ENCODE measurements at regions not wholly inside any gene's neighbourhood (a gene's known extent, or its start where the extent isn't known, plus 50 kb on each side); places are given as distances from the start of the nearest gene placed in this dataset.

GRCh38 chr14:76947078-76947837, 81.2 kb downstream of the IRF2BPL start (continued):
- TF ChIP-seq ZNF687 (IDR thresholded peaks at IDR 0.05) (peak; percentile 98), ZNF207 (IDR thresholded peaks at IDR 0.05; ENCODE audit: borderline replicate concordance) (peak; percentile 87; the same call in 1 of the 2 replicates), FOXK2 (IDR thresholded peaks at IDR 0.05) (no peak), SMARCA5 (IDR thresholded peaks at IDR 0.05) (peak; percentile 33), KAT2A (conservative IDR thresholded peaks at IDR 0.05; ENCODE audit: control insufficient read depth, low read depth, low read length) (no peak), BACH1 (IDR thresholded peaks at IDR 0.05; ENCODE audit: borderline replicate concordance) (peak; percentile 64; the same call in 1 of the 2 replicates), USF2 (IDR thresholded peaks at IDR 0.05; ENCODE audit: borderline replicate concordance, low read depth, low read length) (no peak), HSF1 (IDR thresholded peaks at IDR 0.05; ENCODE audit: low read depth, low read length) (peak; percentile 25; the same call in 1 of the 2 replicates), RAD21 (IDR thresholded peaks at IDR 0.05; ENCODE audit: insufficient read depth, low read depth, low read length) (peak; percentile 72), YY1 (IDR thresholded peaks at IDR 0.05; ENCODE audit: low read depth, low read length) (peak; percentile 63), BRCA1 (IDR thresholded peaks at IDR 0.05; ENCODE audit: low read depth, low read length) (no peak), JUNB (IDR thresholded peaks at IDR 0.05) (no peak), RAD51 (IDR thresholded peaks at IDR 0.05) (no peak), SMC3 (IDR thresholded peaks at IDR 0.05; ENCODE audit: borderline replicate concordance, low read length) (peak; percentile 63), EGR1 (IDR thresholded peaks at IDR 0.05; ENCODE audit: borderline replicate concordance in 1 of 2, low read depth in 2 of 2, low read length in 2 of 2) (no peak)
- TF ChIP-seq, protein P1, sequence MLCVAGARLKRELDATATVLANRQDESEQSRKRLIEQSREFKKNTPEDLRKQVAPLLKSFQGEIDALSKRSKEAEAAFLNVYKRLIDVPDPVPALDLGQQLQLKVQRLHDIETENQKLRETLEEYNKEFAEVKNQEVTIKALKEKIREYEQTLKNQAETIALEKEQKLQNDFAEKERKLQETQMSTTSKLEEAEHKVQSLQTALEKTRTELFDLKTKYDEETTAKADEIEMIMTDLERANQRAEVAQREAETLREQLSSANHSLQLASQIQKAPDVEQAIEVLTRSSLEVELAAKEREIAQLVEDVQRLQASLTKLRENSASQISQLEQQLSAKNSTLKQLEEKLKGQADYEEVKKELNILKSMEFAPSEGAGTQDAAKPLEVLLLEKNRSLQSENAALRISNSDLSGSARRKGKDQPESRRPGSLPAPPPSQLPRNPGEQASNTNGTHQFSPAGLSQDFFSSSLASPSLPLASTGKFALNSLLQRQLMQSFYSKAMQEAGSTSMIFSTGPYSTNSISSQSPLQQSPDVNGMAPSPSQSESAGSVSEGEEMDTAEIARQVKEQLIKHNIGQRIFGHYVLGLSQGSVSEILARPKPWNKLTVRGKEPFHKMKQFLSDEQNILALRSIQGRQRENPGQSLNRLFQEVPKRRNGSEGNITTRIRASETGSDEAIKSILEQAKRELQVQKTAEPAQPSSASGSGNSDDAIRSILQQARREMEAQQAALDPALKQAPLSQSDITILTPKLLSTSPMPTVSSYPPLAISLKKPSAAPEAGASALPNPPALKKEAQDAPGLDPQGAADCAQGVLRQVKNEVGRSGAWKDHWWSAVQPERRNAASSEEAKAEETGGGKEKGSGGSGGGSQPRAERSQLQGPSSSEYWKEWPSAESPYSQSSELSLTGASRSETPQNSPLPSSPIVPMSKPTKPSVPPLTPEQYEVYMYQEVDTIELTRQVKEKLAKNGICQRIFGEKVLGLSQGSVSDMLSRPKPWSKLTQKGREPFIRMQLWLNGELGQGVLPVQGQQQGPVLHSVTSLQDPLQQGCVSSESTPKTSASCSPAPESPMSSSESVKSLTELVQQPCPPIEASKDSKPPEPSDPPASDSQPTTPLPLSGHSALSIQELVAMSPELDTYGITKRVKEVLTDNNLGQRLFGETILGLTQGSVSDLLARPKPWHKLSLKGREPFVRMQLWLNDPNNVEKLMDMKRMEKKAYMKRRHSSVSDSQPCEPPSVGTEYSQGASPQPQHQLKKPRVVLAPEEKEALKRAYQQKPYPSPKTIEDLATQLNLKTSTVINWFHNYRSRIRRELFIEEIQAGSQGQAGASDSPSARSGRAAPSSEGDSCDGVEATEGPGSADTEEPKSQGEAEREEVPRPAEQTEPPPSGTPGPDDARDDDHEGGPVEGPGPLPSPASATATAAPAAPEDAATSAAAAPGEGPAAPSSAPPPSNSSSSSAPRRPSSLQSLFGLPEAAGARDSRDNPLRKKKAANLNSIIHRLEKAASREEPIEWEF (IDR thresholded peaks at IDR 0.05; ENCODE audit: insufficient replicate concordance, low read depth, low read length) = peak; percentile 86
- TF ChIP-seq, protein P2, sequence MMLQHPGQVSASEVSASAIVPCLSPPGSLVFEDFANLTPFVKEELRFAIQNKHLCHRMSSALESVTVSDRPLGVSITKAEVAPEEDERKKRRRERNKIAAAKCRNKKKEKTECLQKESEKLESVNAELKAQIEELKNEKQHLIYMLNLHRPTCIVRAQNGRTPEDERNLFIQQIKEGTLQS (IDR thresholded peaks at IDR 0.05; ENCODE audit: borderline replicate concordance, extremely low read depth, low read depth, low read length) = no peak

Measured in GM12878 (cell line).